GM23338 (cell line): ENCODE measurements at regions not wholly inside any gene's neighbourhood (a gene's known extent, or its start where the extent isn't known, plus 50 kb on each side); places are given as distances from the start of the nearest gene placed in this dataset.

Experiments used
- ATAC-seq: fragments of 200-7000 bp; cut with Tn5 transposase; 3 replicates; pipeline ENCODE4 v1.9.1; 2020
- DNase-seq: peaks from one replicate; pipeline ENCODE4 v3.0.0-alpha.2; 2015; ENCODE audit warnings: low spot score
- H2AFZ ChIP-seq: fragments of 200-600 bp; sonication (generic); 2 replicates; pipeline ENCODE4 v1.8.0; 2016; ENCODE audit warnings: antibody characterized with exemption, mild to moderate bottlenecking, moderate library complexity
- H3F3A ChIP-seq: fragments of 200-600 bp; sonication (generic); replicated peaks from 2 replicates; pipeline ENCODE4 v1.8.0; 2017; ENCODE audit warnings: antibody characterized with exemption, mixed run types, low read depth
- H3K27ac ChIP-seq: fragments of 200-600 bp; sonication (generic); 2 replicates; pipeline ENCODE4 v1.6.1; 2016; ENCODE audit warnings: low read depth
- H3K27me3 ChIP-seq: fragments of 200-600 bp; sonication (generic); 2 replicates; pipeline ENCODE4 v1.8.0; 2016; ENCODE audit warnings: mild to moderate bottlenecking, mixed run types, moderate library complexity; ENCODE audit not compliant: insufficient read depth
- H3K36me3 ChIP-seq: fragments of 200-600 bp; sonication (generic); 2 replicates; pipeline ENCODE4 v1.8.0; 2016; ENCODE audit warnings: mild to moderate bottlenecking; ENCODE audit not compliant: insufficient read depth
- H3K4me1 ChIP-seq: fragments of 200-600 bp; sonication (generic); 2 replicates; pipeline ENCODE4 v1.8.0; 2016; ENCODE audit warnings: mild to moderate bottlenecking, moderate library complexity; ENCODE audit not compliant: insufficient read depth
- H3K4me2 ChIP-seq: fragments of 200-600 bp; sonication (generic); 2 replicates; pipeline ENCODE4 v1.7.1; 2017; ENCODE audit warnings: mixed run types
- H3K4me3 ChIP-seq: fragments of 200-600 bp; sonication (generic); 2 replicates; pipeline ENCODE4 v1.6.1; 2016; ENCODE audit warnings: mixed run types
- H3K79me2 ChIP-seq: fragments of 200-600 bp; sonication (generic); replicated peaks from 2 replicates; pipeline ENCODE4 v1.8.0; 2017; ENCODE audit warnings: mild to moderate bottlenecking; ENCODE audit not compliant: insufficient read depth
- H3K9me2 ChIP-seq: fragments of 200-600 bp; sonication (generic); 2 replicates; pipeline ENCODE4 v1.8.0; 2017; ENCODE audit not compliant: insufficient read depth
- H4K20me1 ChIP-seq: fragments of 200-600 bp; sonication (generic); replicated peaks from 2 replicates; pipeline ENCODE4 v1.8.0; 2017; ENCODE audit warnings: mild to moderate bottlenecking; ENCODE audit not compliant: insufficient read depth
- H3K27ac Mint-ChIP-seq: 2 replicates; pipeline ENCODE4 v1.8.0; 2020; ENCODE audit warnings: inconsistent platforms, mild to moderate bottlenecking, moderate library complexity, mixed read lengths
- H3K27me3 Mint-ChIP-seq: 3 replicates; pipeline ENCODE4 v1.8.0; 2022; ENCODE audit warnings: low read depth, mild to moderate bottlenecking, moderate library complexity, mixed read lengths, inconsistent platforms; ENCODE audit not compliant: insufficient read depth, poor library complexity
- H3K36me3 Mint-ChIP-seq: 3 replicates; pipeline ENCODE4 v1.8.0; 2021; ENCODE audit warnings: low read depth, mild to moderate bottlenecking, inconsistent platforms, moderate library complexity, mixed read lengths
- H3K4me1 Mint-ChIP-seq: 3 replicates; pipeline ENCODE4 v1.8.0; 2020; ENCODE audit warnings: mild to moderate bottlenecking, inconsistent platforms, mixed read lengths
- H3K4me3 Mint-ChIP-seq: 3 replicates; pipeline ENCODE4 v1.8.0; 2021; ENCODE audit warnings: moderate library complexity, mild to moderate bottlenecking, inconsistent platforms, mixed read lengths
- H3K9me3 Mint-ChIP-seq: 3 replicates; pipeline ENCODE4 v1.8.0; 2020; ENCODE audit warnings: moderate library complexity, mild to moderate bottlenecking, inconsistent platforms, mixed read lengths
- CTCF ChIP-seq, 2 experiments: fragments of 200-600 bp in 1 of 2; sonication (generic) in 1 of 2; conservative IDR thresholded peaks; 2 replicates each; pipeline versions ENCODE4 v1.5.1 to v1.6.1; 2016 to 2017; ENCODE audit warnings: antibody characterized with exemption in 2 of 2, low read depth in 2 of 2, mild to moderate bottlenecking in 2 of 2, moderate library complexity in 1 of 2
- JUNB ChIP-seq: IDR thresholded peaks from one replicate; pipeline ENCODE4 v1.6.1; 2016; ENCODE audit warnings: antibody characterized with exemption; ENCODE audit not compliant: unreplicated experiment
- NANOG ChIP-seq: IDR thresholded peaks from 2 replicates; pipeline ENCODE4 v1.6.1; 2016; ENCODE audit warnings: antibody characterized with exemption, borderline replicate concordance
- POLR2AphosphoS5 ChIP-seq: IDR thresholded peaks from 2 replicates; pipeline ENCODE4 v1.6.1; 2016; ENCODE audit warnings: antibody characterized with exemption, low read depth
- REST ChIP-seq: IDR thresholded peaks from one replicate; pipeline ENCODE4 v1.6.1; 2018; ENCODE audit warnings: antibody characterized with exemption; ENCODE audit not compliant: unreplicated experiment
- STAT1 ChIP-seq: IDR thresholded peaks from one replicate; pipeline ENCODE4 v1.6.1; 2016; ENCODE audit warnings: antibody characterized with exemption; ENCODE audit not compliant: unreplicated experiment
- ZNF462 ChIP-seq: fragments of 250-450 bp; sonication (Bioruptor Pico); IDR thresholded peaks from 2 replicates; pipeline ENCODE4 v1.5.0; 2020; ENCODE audit warnings: mild to moderate bottlenecking, moderate library complexity

- H3F3A ChIP-seq, result no peaks in the 10 kb centered on the region
- DNase-seq (no peak), ATAC-seq (no peak)
- Mint-ChIP-seq H3K27me3 (no peaks in the 10 kb centered on the region), H3K4me3 (no peak overlapping the region), H3K4me1 (no peaks in the 10 kb centered on the region; the same call in 2 of the 3 replicates), H3K27ac (no peak overlapping the region), H3K9me3 (no peaks in the 10 kb centered on the region), H3K36me3 (no peaks in the 10 kb centered on the region)
- H2AFZ ChIP-seq, result no peak overlapping the region
- H3K4me3 ChIP-seq, result no peak overlapping the region
- H3K4me2 ChIP-seq, result no peak overlapping the region
- H3K27me3 ChIP-seq, result no peaks in the 10 kb centered on the region
- H3K36me3 ChIP-seq, result no peaks in the 10 kb centered on the region
- no peak overlapping the region for H3K27ac ChIP-seq
- no peaks in the 10 kb centered on the region for H3K9me2 ChIP-seq
- no peak for TF ChIP-seq NANOG
- no peak for TF ChIP-seq STAT1
- TF ChIP-seq ZNF462, result no peak
- no peak for TF ChIP-seq POLR2AphosphoS5
- H3K4me1 ChIP-seq, result no peaks in the 10 kb centered on the region
- H4K20me1 ChIP-seq, result no peaks in the 10 kb centered on the region
- H3K79me2 ChIP-seq, result no peaks in the 10 kb centered on the region
Observed at GRCh38 chr11:114758627-114759026, 80.3 kb downstream of the NXPE2 start.

GRCh38 chr11:114762408-114762807 lies 84.1 kb downstream of the NXPE2 start:
- Mint-ChIP-seq H3K4me3 (no peak overlapping the region), H3K4me1 (no peaks in the 10 kb centered on the region; the same call in 2 of the 3 replicates), H3K36me3 (no peaks in the 10 kb centered on the region), H3K9me3 (no peaks in the 10 kb centered on the region), H3K27ac (no peak overlapping the region), H3K27me3 (no peaks in the 10 kb centered on the region)
- Histone ChIP-seq H3K27me3 (no peaks in the 10 kb centered on the region), H3K79me2 (no peaks in the 10 kb centered on the region), H3K36me3 (no peaks in the 10 kb centered on the region), H3K4me1 (no peaks in the 10 kb centered on the region), H3K27ac (no peak overlapping the region), H3K4me2 (no peak overlapping the region), H2AFZ (no peak overlapping the region), H3F3A (no peaks in the 10 kb centered on the region), H3K9me2 (no peaks in the 10 kb centered on the region), H4K20me1 (no peaks in the 10 kb centered on the region), H3K4me3 (no peak overlapping the region)
- TF ChIP-seq REST, result no peak
- no peak for TF ChIP-seq JUNB
- peak; percentile 80 to 96 for TF ChIP-seq CTCF (conservative IDR thresholded peaks at IDR 0.05; ENCODE audit: low read depth in 2 of 2)
- ATAC-seq, result peak; percentile 97
- peak; percentile 83 for DNase-seq
